HepG2 (cell line): ENCODE measurements at regions not wholly inside any gene's neighbourhood (a gene's known extent, or its start where the extent isn't known, plus 50 kb on each side); places are given as distances from the start of the nearest gene placed in this dataset.

ENCODE experiments used
- ATAC-seq: fragments of 200-7000 bp; cut with Tn5 transposase; 3 replicates; pipeline ENCODE4 v1.9.1; 2020; ENCODE audit warnings: mild to moderate bottlenecking, moderate library complexity
- BruUV-seq: library from RNA; stranded (reverse); fragments of 400-500 nt; replicated peaks from 2 replicates; lab custom pipeline; 2021; lab: Mats Ljungman, UMichigan
- CTCF ChIA-PET: fragments of 300-600 bp; formaldehyde crosslinking; extraction: SDS; loops from one replicate; lab custom pipeline; 2021; ENCODE audit warnings: low total read pairs, inconsistent platforms, low intra/inter-chr PET ratio; lab: Yijun Ruan, JAX
- POLR2A ChIA-PET: fragments of 350-600 bp; sonication (Branson Sonifier 250); formaldehyde crosslinking; loops from one replicate; lab custom pipeline; 2020; ENCODE audit warnings: antibody characterized with exemption, inconsistent platforms; lab: Yijun Ruan, JAX
- DNase-seq: peaks from one replicate; pipeline ENCODE4 v3.0.0-alpha.2; 2015; ENCODE audit warnings: low spot score
- FAIRE-seq: peaks from 3 replicates; lab custom pipeline; 2011; peaks lifted over from hg19 to GRCh38; lab: Jason Lieb, UNC
- H2AFZ ChIP-seq: one replicate; pipeline ENCODE4 v1.6.1; 2011; ENCODE audit warnings: low read length, inconsistent platforms
- H3K27ac ChIP-seq: fragments of 300-600 bp; 3 replicates; pipeline ENCODE4 v1.8.0; 2011; ENCODE audit warnings: mixed run types, mild to moderate bottlenecking, mixed read lengths, low read length, inconsistent platforms; ENCODE audit not compliant: insufficient read depth; ENCODE audit errors: extremely low read length
- H3K27me3 ChIP-seq, 2 experiments: fragments of 200-600 bp in 1 of 2; 2 replicates in 1 of 2; 3 replicates in 1 of 2; pipeline versions ENCODE4 v1.6.0 to v1.8.0; 2011; ENCODE audit warnings: low read length in 2 of 2, mild to moderate bottlenecking in 2 of 2, moderate library complexity in 2 of 2, inconsistent platforms in 1 of 2; ENCODE audit not compliant: insufficient read depth in 2 of 2, control insufficient read depth in 1 of 2
- H3K36me3 ChIP-seq, 2 experiments: fragments of 200-600 bp in 1 of 2; replicated peaks in 1 of 2; 2 replicates in 1 of 2; 3 replicates in 1 of 2; pipeline versions ENCODE4 v1.5.1 to v1.8.0; 2011; ENCODE audit warnings: low read length in 2 of 2, inconsistent platforms in 1 of 2; ENCODE audit not compliant: insufficient read depth in 2 of 2, control insufficient read depth in 1 of 2
- H3K4me1 ChIP-seq: 2 replicates; pipeline ENCODE4 v1.5.1; 2012; ENCODE audit warnings: low read length, inconsistent platforms; ENCODE audit not compliant: insufficient read depth
- H3K4me2 ChIP-seq: 2 replicates; pipeline ENCODE4 v1.6.0; 2011; ENCODE audit warnings: low read depth, low read length, inconsistent platforms
- H3K4me3 ChIP-seq, 3 experiments: fragments of 200-600 bp in 1 of 3; sonication (generic), shearing (Covaris generic) in 1 of 3; replicated peaks in 1 of 3; 2 replicates each; pipeline ENCODE4 v1.5.1; 2011 to 2016; ENCODE audit warnings: low read length in 3 of 3, inconsistent platforms in 2 of 3, low read depth in 2 of 3, mild to moderate bottlenecking in 2 of 3, control low read depth in 1 of 3, mixed read lengths in 1 of 3; ENCODE audit not compliant: insufficient read depth in 1 of 3
- H3K79me2 ChIP-seq: one replicate; pipeline ENCODE4 v1.6.1; 2011; ENCODE audit warnings: low read length, inconsistent platforms; ENCODE audit not compliant: insufficient read depth
- H3K9ac ChIP-seq: 2 replicates; pipeline ENCODE4 v1.6.0; 2011; ENCODE audit warnings: mild to moderate bottlenecking, low read depth, low read length, inconsistent platforms; ENCODE audit not compliant: insufficient read depth
- H3K9me3 ChIP-seq: 2 replicates; pipeline ENCODE4 v1.5.1; 2012; ENCODE audit warnings: mild to moderate bottlenecking, low read length
- H4K20me1 ChIP-seq: 2 replicates; pipeline ENCODE4 v1.6.0; 2011; ENCODE audit warnings: inconsistent platforms, mild to moderate bottlenecking, low read length, moderate library complexity; ENCODE audit not compliant: insufficient read depth
- HDAC1 ChIP-seq: sonication (generic); formaldehyde crosslinking; IDR thresholded peaks from 2 replicates; pipeline ENCODE4 v1.5.1; 2020; ENCODE audit warnings: mild to moderate bottlenecking, missing genetic modification reagents
- KDM6A ChIP-seq: IDR thresholded peaks from 2 replicates; pipeline ENCODE4 v1.6.1; 2016; ENCODE audit warnings: low read depth
- MZF1 ChIP-seq: sonication (generic); formaldehyde crosslinking; IDR thresholded peaks from 2 replicates; pipeline ENCODE4 v1.8.1; 2023; ENCODE audit warnings: mild to moderate bottlenecking, missing genetic modification reagents, borderline replicate concordance
- SMYD3 ChIP-seq: sonication (generic); formaldehyde crosslinking; IDR thresholded peaks from 2 replicates; pipeline ENCODE4 v1.8.1; 2023; ENCODE audit warnings: mild to moderate bottlenecking, missing genetic modification reagents
- TOPORS ChIP-seq: sonication (generic); formaldehyde crosslinking; IDR thresholded peaks from 2 replicates; pipeline ENCODE4 v1.8.0; 2023; ENCODE audit warnings: mild to moderate bottlenecking, missing genetic modification reagents
- ZFP36L1 ChIP-seq: sonication (generic); formaldehyde crosslinking; IDR thresholded peaks from 2 replicates; pipeline ENCODE4 v1.8.0; 2022; ENCODE audit warnings: mild to moderate bottlenecking, missing genetic modification reagents, moderate library complexity
- ZNF335 ChIP-seq: sonication (generic); formaldehyde crosslinking; IDR thresholded peaks from 2 replicates; pipeline ENCODE4 v1.4.0; 2020; ENCODE audit warnings: missing genetic modification reagents
- WGBS: methylation state at CpG from one replicate; pipeline ENCODE4 v1.1.6; 2017; ENCODE audit warnings: low lambda C conversion rate; 5-methylcytosine and 5-hydroxymethylcytosine counted together
- in situ Hi-C: cut with HindIII; loops from 2 replicates; pipeline ENCODE4 v1.10.0; 2017; ENCODE audit warnings: low pct_unique_long_range_greater_than_20kb; ENCODE audit not compliant: extremely low pct_ligation_motif_present
- intact Hi-C: fragments of 100-400 bp; cut with micrococcal nuclease; formaldehyde crosslinking; loops from one replicate; pipeline ENCODE4 v1.10.0; 2022; ENCODE audit not compliant: unreplicated experiment
- TF ChIP-seq, protein P1 (sequence below): sonication (generic); formaldehyde crosslinking; IDR thresholded peaks from 2 replicates; pipeline ENCODE4 v1.4.0; 2020; ENCODE audit warnings: missing genetic modification reagents
- TF ChIP-seq, protein P2 (sequence below), 2 experiments: fragments of 450-650 bp in 1 of 2; sonication (generic) in 1 of 2; formaldehyde crosslinking; IDR thresholded peaks; 2 replicates each; pipeline versions ENCODE4 v1.5.0 to v1.8.0; 2020 to 2022; ENCODE audit warnings: mild to moderate bottlenecking in 1 of 2, missing genetic modification reagents in 1 of 2
- TF ChIP-seq, protein P3 (sequence below): sonication (generic); formaldehyde crosslinking; IDR thresholded peaks from 2 replicates; pipeline ENCODE4 v1.5.1; 2020; ENCODE audit warnings: missing genetic modification reagents, mild to moderate bottlenecking, borderline replicate concordance

DNA sequence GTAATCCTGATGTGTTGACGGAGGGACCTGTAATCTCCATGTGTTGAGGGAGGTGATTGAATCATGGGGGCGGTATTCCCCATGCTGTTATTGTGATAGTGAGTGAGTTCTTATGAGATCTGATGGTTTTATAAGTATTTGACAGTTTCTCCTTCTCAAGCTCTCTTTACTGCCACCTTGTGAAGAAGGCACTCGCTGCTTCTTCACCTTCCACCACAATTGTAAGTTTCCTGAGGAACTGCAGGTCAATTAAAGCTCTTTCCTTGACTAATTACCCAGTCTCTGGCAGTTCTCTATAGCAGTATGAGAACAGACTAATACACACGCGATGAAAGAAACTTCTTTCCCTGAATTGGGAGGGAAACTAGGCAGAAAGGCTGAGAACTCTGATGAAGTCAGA, 141.1 kb upstream of the RAD23B start:
- Histone ChIP-seq H3K4me2 (no peak overlapping the region), H4K20me1 (no peaks in the 10 kb centered on the region), H3K79me2 (no peaks in the 10 kb centered on the region), H3K27ac (no peak overlapping the region), H2AFZ (no peak overlapping the region), H3K36me3 (no peaks in the 10 kb centered on the region), H3K9ac (no peak overlapping the region), H3K4me1 (no peaks in the 10 kb centered on the region), H3K9me3 (no peaks in the 10 kb centered on the region), H3K4me3 (no peak overlapping the region), H3K27me3 (peaks cover 0 to 2% of the 10 kb centered on the region in 2 experiments; a peak in 1 of 5 replicates)
- ChIA-PET POLR2A (no interaction called here), CTCF (no interaction called here)
- ATAC-seq (no peak), FAIRE-seq (no peak), DNase-seq (no peak)
- intact Hi-C loops (no loop called here), in situ Hi-C loops (no loop called here)
- TF ChIP-seq TOPORS (CRISPR knock-in tag) = no peak
- no peak for TF ChIP-seq MZF1
- no peak for TF ChIP-seq SMYD3 (CRISPR knock-in tag)
- TF ChIP-seq ZNF335 (CRISPR knock-in tag) = no peak
- TF ChIP-seq HDAC1 (CRISPR knock-in tag) = no peak
- no peak for TF ChIP-seq ZFP36L1 (CRISPR knock-in tag)
- TF ChIP-seq, protein P1, sequence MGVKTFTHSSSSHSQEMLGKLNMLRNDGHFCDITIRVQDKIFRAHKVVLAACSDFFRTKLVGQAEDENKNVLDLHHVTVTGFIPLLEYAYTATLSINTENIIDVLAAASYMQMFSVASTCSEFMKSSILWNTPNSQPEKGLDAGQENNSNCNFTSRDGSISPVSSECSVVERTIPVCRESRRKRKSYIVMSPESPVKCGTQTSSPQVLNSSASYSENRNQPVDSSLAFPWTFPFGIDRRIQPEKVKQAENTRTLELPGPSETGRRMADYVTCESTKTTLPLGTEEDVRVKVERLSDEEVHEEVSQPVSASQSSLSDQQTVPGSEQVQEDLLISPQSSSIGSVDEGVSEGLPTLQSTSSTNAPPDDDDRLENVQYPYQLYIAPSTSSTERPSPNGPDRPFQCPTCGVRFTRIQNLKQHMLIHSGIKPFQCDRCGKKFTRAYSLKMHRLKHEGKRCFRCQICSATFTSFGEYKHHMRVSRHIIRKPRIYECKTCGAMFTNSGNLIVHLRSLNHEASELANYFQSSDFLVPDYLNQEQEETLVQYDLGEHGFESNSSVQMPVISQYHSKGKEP (CRISPR knock-in tag) = no peak
- TF ChIP-seq, protein P2, sequence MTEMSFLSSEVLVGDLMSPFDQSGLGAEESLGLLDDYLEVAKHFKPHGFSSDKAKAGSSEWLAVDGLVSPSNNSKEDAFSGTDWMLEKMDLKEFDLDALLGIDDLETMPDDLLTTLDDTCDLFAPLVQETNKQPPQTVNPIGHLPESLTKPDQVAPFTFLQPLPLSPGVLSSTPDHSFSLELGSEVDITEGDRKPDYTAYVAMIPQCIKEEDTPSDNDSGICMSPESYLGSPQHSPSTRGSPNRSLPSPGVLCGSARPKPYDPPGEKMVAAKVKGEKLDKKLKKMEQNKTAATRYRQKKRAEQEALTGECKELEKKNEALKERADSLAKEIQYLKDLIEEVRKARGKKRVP (CRISPR knock-in tag; IDR thresholded peaks at IDR 0.05) = no peak
- no peak for TF ChIP-seq KDM6A (CRISPR knock-in tag)
- TF ChIP-seq, protein P3, sequence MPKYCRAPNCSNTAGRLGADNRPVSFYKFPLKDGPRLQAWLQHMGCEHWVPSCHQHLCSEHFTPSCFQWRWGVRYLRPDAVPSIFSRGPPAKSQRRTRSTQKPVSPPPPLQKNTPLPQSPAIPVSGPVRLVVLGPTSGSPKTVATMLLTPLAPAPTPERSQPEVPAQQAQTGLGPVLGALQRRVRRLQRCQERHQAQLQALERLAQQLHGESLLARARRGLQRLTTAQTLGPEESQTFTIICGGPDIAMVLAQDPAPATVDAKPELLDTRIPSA (CRISPR knock-in tag) = no peak
- 11% methylated on average over 5 of the region's 5 CpGs for WGBS
- BruUV-seq = no TSS peak
